ENCODE measurements at regions not wholly inside any gene's neighbourhood (a gene's known extent, or its start where the extent isn't known, plus 50 kb on each side); places are given as distances from the start of the nearest gene placed in this dataset.

- Histone ChIP-seq H3K4me3 (no peak overlapping the region), H3K36me3 (no peaks in the 10 kb centered on the region), H3K27ac (peak overlapping the region; percentile 85 to 88), H3K9me3 (no peaks in the 10 kb centered on the region), H3K4me1 (peaks cover 0 to 4% of the 10 kb centered on the region in 2 donors), H3K27me3 (no peaks in the 10 kb centered on the region)
- intact Hi-C loops (cut with DNase I; ENCODE audit: low total_unique reads), result no loop called here
- TF ChIP-seq CTCF (IDR thresholded peaks at IDR 0.05) (peak in 2 of 4 experiments; percentile 2 to 3), POLR2A (IDR thresholded peaks at IDR 0.05) (peak in 1 of 2 donors; percentile 29)
- peak; percentile 75 to 86 for DNase-seq
Observed at GRCh38 chr15:99507504-99508310, 58.1 kb upstream of the MEF2A start.

GRCh38 chr15:99508311-99508645 is 57.5 kb upstream of the MEF2A start:
- Histone ChIP-seq H3K27ac (peak overlapping the region; percentile 85 to 88), H3K4me1 (peaks cover 0 to 4% of the 10 kb centered on the region in 2 donors), H3K4me3 (no peak overlapping the region), H3K27me3 (no peaks in the 10 kb centered on the region), H3K36me3 (no peaks in the 10 kb centered on the region), H3K9me3 (no peaks in the 10 kb centered on the region)
- TF ChIP-seq POLR2A (IDR thresholded peaks at IDR 0.05) (no peak), CTCF (IDR thresholded peaks at IDR 0.05) (no peak)
- no peak for DNase-seq
- intact Hi-C loops (cut with DNase I; ENCODE audit: low total_unique reads), result no loop called here

- Histone ChIP-seq H3K4me1 (peaks cover 0 to 4% of the 10 kb centered on the region in 2 donors), H3K36me3 (no peaks in the 10 kb centered on the region), H3K27ac (peak overlapping the region; percentile 85 to 88), H3K9me3 (no peaks in the 10 kb centered on the region), H3K27me3 (no peaks in the 10 kb centered on the region), H3K4me3 (no peak overlapping the region)
- DNase-seq, result no peak
- no peak for TF ChIP-seq CTCF (IDR thresholded peaks at IDR 0.05)
- TF ChIP-seq POLR2A (IDR thresholded peaks at IDR 0.05), result no peak
- intact Hi-C loops (cut with DNase I; ENCODE audit: low total_unique reads), result no loop called here
Observed at GRCh38 chr15:99508852-99509251, 56.9 kb upstream of the MEF2A start.

- no peaks in the 10 kb centered on the region for H3K36me3 ChIP-seq
- intact Hi-C loops (cut with DNase I; ENCODE audit: low total_unique reads), result no loop called here
- H3K4me1 ChIP-seq, result peaks cover 0 to 4% of the 10 kb centered on the region in 2 donors
- TF ChIP-seq CTCF (IDR thresholded peaks at IDR 0.05) (no peak), POLR2A (IDR thresholded peaks at IDR 0.05) (no peak)
- no peaks in the 10 kb centered on the region for H3K9me3 ChIP-seq
- H3K27me3 ChIP-seq, result no peaks in the 10 kb centered on the region
- no peak for DNase-seq
- H3K4me3 ChIP-seq, result no peak overlapping the region
- H3K27ac ChIP-seq, result no peak overlapping the region
Observed at GRCh38 chr15:99509686-99510461, 55.9 kb upstream of the MEF2A start.

- H3K4me1 ChIP-seq, result peaks cover 0 to 4% of the 10 kb centered on the region in 2 donors
- H3K4me3 ChIP-seq, result no peak overlapping the region
- intact Hi-C loops (cut with DNase I; ENCODE audit: low total_unique reads), result no loop called here
- H3K36me3 ChIP-seq, result no peaks in the 10 kb centered on the region
- H3K9me3 ChIP-seq, result no peaks in the 10 kb centered on the region
- H3K27ac ChIP-seq, result peak overlapping the region; percentile 21 to 48
- TF ChIP-seq POLR2A (IDR thresholded peaks at IDR 0.05) (no peak), CTCF (IDR thresholded peaks at IDR 0.05) (no peak)
- no peaks in the 10 kb centered on the region for H3K27me3 ChIP-seq
- DNase-seq, result no peak
Observed at GRCh38 chr15:99511531-99511865, 54.3 kb upstream of the MEF2A start.

Measured in uterus (tissue), 3 donors.